CD4-positive, alpha-beta T cell (primary cell): ENCODE measurements at regions not wholly inside any gene's neighbourhood (a gene's known extent, or its start where the extent isn't known, plus 50 kb on each side); places are given as distances from the start of the nearest gene placed in this dataset.
A peak's percentile ranks its signal among the peaks of the same experiment; 100 is the strongest.
"Not testable (repeated sequence)": the region's sequence is repeated elsewhere in the genome, so short reads cannot be mapped to it uniquely, and the experiment has no call there.

Experiments used
- ATAC-seq: fragments of 200-7000 bp; cut with Tn5 transposase; one replicate; pipeline ENCODE4 v1.10.0; 2022; ENCODE audit warnings: mild to moderate bottlenecking; ENCODE audit not compliant: poor library complexity
- CTCF ChIA-PET: fragments of 350-600 bp; sonication (Branson Sonifier 250); formaldehyde crosslinking; loops from one replicate; lab custom pipeline; 2021; ENCODE audit warnings: antibody characterized with exemption, inconsistent platforms; lab: Charles Lee
- POLR2A ChIA-PET: fragments of 350-600 bp; sonication (Branson Sonifier 250); formaldehyde crosslinking; loops from one replicate; lab custom pipeline; 2021; ENCODE audit warnings: antibody characterized with exemption, inconsistent platforms; lab: Charles Lee
- DNase-seq, 14 experiments: peaks; one replicate each; pipeline ENCODE4 v3.0.0-alpha.2; 2013 to 2020; ENCODE audit warnings: mixed read lengths in 2 of 14
- H3K27ac ChIP-seq, 2 donors: one replicate each; pipeline versions ENCODE4 v1.5.1 to v1.7.0; 2013; ENCODE audit warnings: low read length in 2 of 2, low read depth in 1 of 2, mild to moderate bottlenecking in 1 of 2
- H3K27me3 ChIP-seq, 2 experiments: 1 replicate in 1 of 2; 2 replicates in 1 of 2; pipeline versions ENCODE4 v1.6.1 to v1.7.0; 2013; ENCODE audit warnings: low read length in 2 of 2, control low read depth in 1 of 2, mild to moderate bottlenecking in 1 of 2, moderate library complexity in 1 of 2; ENCODE audit not compliant: insufficient read depth in 2 of 2, control insufficient read depth in 1 of 2
- H3K36me3 ChIP-seq: one replicate; pipeline ENCODE4 v1.6.1; 2013; ENCODE audit warnings: low read length, control low read depth; ENCODE audit not compliant: insufficient read depth
- H3K4me1 ChIP-seq: one replicate; pipeline ENCODE4 v1.6.1; 2013; ENCODE audit warnings: low read length, control low read depth; ENCODE audit not compliant: insufficient read depth
- H3K4me3 ChIP-seq: one replicate; pipeline ENCODE4 v1.5.1; 2013; ENCODE audit warnings: mild to moderate bottlenecking, low read length, moderate library complexity
- H3K9me3 ChIP-seq, 2 experiments: 1 replicate in 1 of 2; 2 replicates in 1 of 2; pipeline versions ENCODE4 v1.6.1 to v1.7.0; 2013; ENCODE audit warnings: low read length in 2 of 2, mild to moderate bottlenecking in 2 of 2, control low read depth in 1 of 2, moderate library complexity in 1 of 2; ENCODE audit not compliant: control insufficient read depth in 1 of 2, insufficient read depth in 1 of 2
- H3K27ac Mint-ChIP-seq: one replicate; pipeline ENCODE4 v1.8.0; 2020; ENCODE audit warnings: mixed read lengths
- H3K27me3 Mint-ChIP-seq: one replicate; pipeline ENCODE4 v1.8.0; 2021; ENCODE audit warnings: mixed read lengths
- H3K36me3 Mint-ChIP-seq: one replicate; pipeline ENCODE4 v1.8.0; 2021; ENCODE audit warnings: low read depth, mixed read lengths
- H3K4me1 Mint-ChIP-seq: one replicate; pipeline ENCODE4 v1.8.0; 2021; ENCODE audit warnings: low read depth, mixed read lengths
- H3K4me3 Mint-ChIP-seq: one replicate; pipeline ENCODE4 v1.8.0; 2020; ENCODE audit warnings: mild to moderate bottlenecking, mixed read lengths
- H3K9me3 Mint-ChIP-seq: one replicate; pipeline ENCODE4 v1.8.0; 2020; ENCODE audit warnings: mixed read lengths
- intact Hi-C, 2 experiments: fragments of 100-400 bp; cut with DNase I in 1 of 2; cut with micrococcal nuclease in 1 of 2; formaldehyde crosslinking; loops; one replicate each; pipeline versions ENCODE4 v1.15.1 to v1.9.0; 2023 to 2025; cut with DNase I, micrococcal nuclease
- TF ChIP-seq, protein P1 (sequence below): fragments of 200-600 bp; IDR thresholded peaks from one replicate; pipeline ENCODE4 v1.8.0; 2022; ENCODE audit warnings: antibody characterized with exemption, mild to moderate bottlenecking

- H3K36me3 ChIP-seq: no peaks in the 10 kb centered on the region
- Mint-ChIP-seq H3K27ac (peak overlapping the region; percentile 59), H3K4me1 (peaks cover 36% of the 10 kb centered on the region), H3K4me3 (peak overlapping the region; percentile 83), H3K27me3 (peaks cover 4% of the 10 kb centered on the region), H3K9me3 (no peaks in the 10 kb centered on the region), H3K36me3 (no peaks in the 10 kb centered on the region)
- peaks cover 0 to 7% of the 10 kb centered on the region in 2 experiments for H3K9me3 ChIP-seq
- POLR2A ChIA-PET: no interaction called here
- peak overlapping the region; percentile 67 for H3K4me3 ChIP-seq
- TF ChIP-seq, protein P1, sequence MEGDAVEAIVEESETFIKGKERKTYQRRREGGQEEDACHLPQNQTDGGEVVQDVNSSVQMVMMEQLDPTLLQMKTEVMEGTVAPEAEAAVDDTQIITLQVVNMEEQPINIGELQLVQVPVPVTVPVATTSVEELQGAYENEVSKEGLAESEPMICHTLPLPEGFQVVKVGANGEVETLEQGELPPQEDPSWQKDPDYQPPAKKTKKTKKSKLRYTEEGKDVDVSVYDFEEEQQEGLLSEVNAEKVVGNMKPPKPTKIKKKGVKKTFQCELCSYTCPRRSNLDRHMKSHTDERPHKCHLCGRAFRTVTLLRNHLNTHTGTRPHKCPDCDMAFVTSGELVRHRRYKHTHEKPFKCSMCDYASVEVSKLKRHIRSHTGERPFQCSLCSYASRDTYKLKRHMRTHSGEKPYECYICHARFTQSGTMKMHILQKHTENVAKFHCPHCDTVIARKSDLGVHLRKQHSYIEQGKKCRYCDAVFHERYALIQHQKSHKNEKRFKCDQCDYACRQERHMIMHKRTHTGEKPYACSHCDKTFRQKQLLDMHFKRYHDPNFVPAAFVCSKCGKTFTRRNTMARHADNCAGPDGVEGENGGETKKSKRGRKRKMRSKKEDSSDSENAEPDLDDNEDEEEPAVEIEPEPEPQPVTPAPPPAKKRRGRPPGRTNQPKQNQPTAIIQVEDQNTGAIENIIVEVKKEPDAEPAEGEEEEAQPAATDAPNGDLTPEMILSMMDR: no peak
- H3K27ac ChIP-seq: peak overlapping the region in 1 of 2 donors; percentile 46
- ATAC-seq: no peak
- intact Hi-C loops: no loop called here
- DNase-seq: peak in 2 of 14 experiments; percentile 1 to 7
- peaks cover 26% of the 10 kb centered on the region for H3K4me1 ChIP-seq
- CTCF ChIA-PET: no interaction called here
- H3K27me3 ChIP-seq: no peaks in the 10 kb centered on the region
These were observed 82.3 kb upstream of the FREM1 start for GRCh38 chr9:14992516-14992915.

DNA sequence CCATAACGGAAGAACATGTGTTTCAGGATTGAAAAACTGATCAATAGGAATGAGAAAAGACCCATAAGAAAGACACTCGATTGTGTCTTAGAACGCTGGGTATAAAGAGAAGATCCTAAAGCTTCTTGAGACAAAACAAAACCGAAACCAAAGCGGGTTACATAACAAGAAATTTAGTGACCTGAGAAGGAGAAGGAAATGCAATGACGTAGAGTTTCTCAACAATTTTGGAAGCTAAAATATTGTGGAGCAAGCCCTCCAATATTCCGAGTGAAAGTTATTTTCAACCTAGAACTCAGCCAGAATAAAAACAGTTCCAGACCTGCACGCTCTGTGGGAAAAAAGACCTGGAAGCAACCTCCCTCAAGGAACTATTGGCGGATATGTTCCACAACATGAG lies 81.9 kb upstream of the FREM1 start:
- H3K36me3 Mint-ChIP-seq: no peaks in the 10 kb centered on the region
- intact Hi-C loops: no loop called here
- ChIA-PET POLR2A (no interaction called here), CTCF (no interaction called here)
- Histone ChIP-seq H3K36me3 (no peaks in the 10 kb centered on the region), H3K27me3 (no peaks in the 10 kb centered on the region), H3K9me3 (peaks cover 0 to 7% of the 10 kb centered on the region in 2 experiments), H3K27ac (peak overlapping the region in 1 of 2 donors; percentile 46), H3K4me1 (peaks cover 26% of the 10 kb centered on the region), H3K4me3 (peak overlapping the region; percentile 67)
- peaks cover 4% of the 10 kb centered on the region for H3K27me3 Mint-ChIP-seq
- TF ChIP-seq, protein P1: no peak
- peaks cover 36% of the 10 kb centered on the region for H3K4me1 Mint-ChIP-seq
- peak overlapping the region; percentile 59 for H3K27ac Mint-ChIP-seq
- no peak for ATAC-seq
- DNase-seq: peak in 3 of 14 experiments; percentile 61 to 75 (median 71)
- H3K9me3 Mint-ChIP-seq: no peaks in the 10 kb centered on the region
- peak overlapping the region; percentile 83 for H3K4me3 Mint-ChIP-seq

GRCh38 chr9:14990647-14991046 lies 80.4 kb upstream of the FREM1 start:
- H3K4me3 Mint-ChIP-seq, H3K27ac Mint-ChIP-seq, H3K9me3 Mint-ChIP-seq, ATAC-seq, H3K4me3 ChIP-seq, H3K27me3 Mint-ChIP-seq, H3K27me3 ChIP-seq, POLR2A ChIA-PET, intact Hi-C loops, H3K36me3 Mint-ChIP-seq, H3K36me3 ChIP-seq, H3K9me3 ChIP-seq, H3K27ac ChIP-seq, DNase-seq, CTCF ChIA-PET: not testable (repeated sequence)
- H3K4me1 Mint-ChIP-seq: peaks cover 36% of the 10 kb centered on the region
- H3K4me1 ChIP-seq: peaks cover 26% of the 10 kb centered on the region

GRCh38 chr9:14989811-14990210 lies 79.6 kb upstream of the FREM1 start:
- Histone ChIP-seq H3K4me1 (peaks cover 26% of the 10 kb centered on the region), H3K4me3 (no peak overlapping the region), H3K36me3 (no peaks in the 10 kb centered on the region), H3K27me3 (no peaks in the 10 kb centered on the region), H3K27ac (no peak overlapping the region), H3K9me3 (peaks cover 0 to 7% of the 10 kb centered on the region in 2 experiments)
- intact Hi-C loops: no loop called here
- Mint-ChIP-seq H3K36me3 (no peaks in the 10 kb centered on the region), H3K27ac (no peak overlapping the region), H3K4me3 (no peak overlapping the region), H3K4me1 (peaks cover 35% of the 10 kb centered on the region), H3K9me3 (no peaks in the 10 kb centered on the region), H3K27me3 (peaks cover 4% of the 10 kb centered on the region)
- DNase-seq (no peak), ATAC-seq (no peak)
- TF ChIP-seq, protein P1: no peak
- ChIA-PET POLR2A (no interaction called here), CTCF (no interaction called here)

GRCh38 chr9:14989336-14989735 lies 79.1 kb upstream of the FREM1 start:
- peaks cover 31% of the 10 kb centered on the region for H3K4me1 Mint-ChIP-seq
- intact Hi-C loops, H3K36me3 Mint-ChIP-seq, H3K27ac ChIP-seq, H3K9me3 Mint-ChIP-seq, ATAC-seq, DNase-seq, H3K27ac Mint-ChIP-seq, H3K27me3 Mint-ChIP-seq, H3K4me3 ChIP-seq, H3K4me3 Mint-ChIP-seq, H3K9me3 ChIP-seq, CTCF ChIA-PET, H3K27me3 ChIP-seq, POLR2A ChIA-PET, H3K36me3 ChIP-seq: not testable (repeated sequence)
- peaks cover 21% of the 10 kb centered on the region for H3K4me1 ChIP-seq
